PC-3 (cell line): ENCODE measurements at regions not wholly inside any gene's neighbourhood (a gene's known extent, or its start where the extent isn't known, plus 50 kb on each side); places are given as distances from the start of the nearest gene placed in this dataset.

Experiments used
- EZH2 ChIP-seq: fragments of 300-600 bp; sonication (generic); IDR thresholded peaks from one replicate; pipeline ENCODE4 v1.6.1; 2017; ENCODE audit warnings: antibody characterized with exemption, mild to moderate bottlenecking, low read length; ENCODE audit not compliant: unreplicated experiment
- EZH2phosphoT487 ChIP-seq: fragments of 300-600 bp; sonication (generic); IDR thresholded peaks from 2 replicates; pipeline ENCODE4 v1.6.1; 2018; ENCODE audit warnings: mild to moderate bottlenecking, antibody characterized with exemption, low read length, borderline replicate concordance
- TF ChIP-seq, protein P1 (sequence below): fragments of 300-600 bp; sonication (generic); conservative IDR thresholded peaks from 2 replicates; pipeline ENCODE4 v1.5.1; 2017; ENCODE audit warnings: antibody characterized with exemption, low read depth, mild to moderate bottlenecking, low read length

DNA sequence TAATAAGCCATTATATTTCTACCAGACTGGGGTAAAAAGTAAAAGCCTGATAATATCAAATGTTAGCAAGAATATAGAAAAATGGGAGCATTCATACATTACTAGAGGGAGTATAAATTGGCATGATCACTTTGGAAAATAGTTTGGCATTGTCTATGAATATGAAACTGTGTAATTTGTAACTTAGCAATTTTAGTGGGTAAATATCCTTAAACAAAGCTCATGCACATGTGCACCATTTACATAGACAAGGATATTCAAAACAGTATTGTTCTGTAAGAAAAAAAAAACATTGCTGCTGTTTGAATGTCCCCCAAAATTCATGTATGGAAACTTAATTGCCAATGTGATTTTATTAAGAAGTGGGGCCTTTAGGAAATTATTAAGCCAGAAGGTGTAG lies 166.4 kb upstream of the SLC27A6 start:
- TF ChIP-seq, protein P1, sequence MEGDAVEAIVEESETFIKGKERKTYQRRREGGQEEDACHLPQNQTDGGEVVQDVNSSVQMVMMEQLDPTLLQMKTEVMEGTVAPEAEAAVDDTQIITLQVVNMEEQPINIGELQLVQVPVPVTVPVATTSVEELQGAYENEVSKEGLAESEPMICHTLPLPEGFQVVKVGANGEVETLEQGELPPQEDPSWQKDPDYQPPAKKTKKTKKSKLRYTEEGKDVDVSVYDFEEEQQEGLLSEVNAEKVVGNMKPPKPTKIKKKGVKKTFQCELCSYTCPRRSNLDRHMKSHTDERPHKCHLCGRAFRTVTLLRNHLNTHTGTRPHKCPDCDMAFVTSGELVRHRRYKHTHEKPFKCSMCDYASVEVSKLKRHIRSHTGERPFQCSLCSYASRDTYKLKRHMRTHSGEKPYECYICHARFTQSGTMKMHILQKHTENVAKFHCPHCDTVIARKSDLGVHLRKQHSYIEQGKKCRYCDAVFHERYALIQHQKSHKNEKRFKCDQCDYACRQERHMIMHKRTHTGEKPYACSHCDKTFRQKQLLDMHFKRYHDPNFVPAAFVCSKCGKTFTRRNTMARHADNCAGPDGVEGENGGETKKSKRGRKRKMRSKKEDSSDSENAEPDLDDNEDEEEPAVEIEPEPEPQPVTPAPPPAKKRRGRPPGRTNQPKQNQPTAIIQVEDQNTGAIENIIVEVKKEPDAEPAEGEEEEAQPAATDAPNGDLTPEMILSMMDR = no peak
- TF ChIP-seq EZH2phosphoT487 = no peak
- no peak for TF ChIP-seq EZH2
